Lower leg skin (tissue), 4 donors: ENCODE measurements at regions not wholly inside any gene's neighbourhood (a gene's known extent, or its start where the extent isn't known, plus 50 kb on each side); places are given as distances from the start of the nearest gene placed in this dataset.
"Not testable (repeated sequence)": the region's sequence is repeated elsewhere in the genome, so short reads cannot be mapped to it uniquely, and the experiment has no call there.

Source experiments
- DNase-seq, 2 donors: peaks; one replicate each; pipeline ENCODE4 v3.0.0-alpha.2; 2019; ENCODE audit warnings: low spot score in 2 of 2
- H3K4me3 ChIP-seq: fragments of 200-600 bp; sonication (generic); 2 replicates; pipeline ENCODE4 v1.5.1; 2017; ENCODE audit warnings: mild to moderate bottlenecking, low read depth; ENCODE audit not compliant: poor library complexity, severe bottlenecking
- POLR2A ChIP-seq, 2 donors: fragments of 450-650 bp; IDR thresholded peaks; one replicate each; pipeline ENCODE4 v1.6.1; 2016 to 2017; ENCODE audit warnings: antibody characterized with exemption in 2 of 2, mild to moderate bottlenecking in 1 of 2, moderate library complexity in 1 of 2
- WGBS, 2 donors: methylation state at CpG; one replicate each; pipeline ENCODE4 v1.1.5; 2018; 5-methylcytosine and 5-hydroxymethylcytosine counted together
- intact Hi-C: fragments of 100-400 bp; cut with DNase I; formaldehyde crosslinking; loops from one replicate; pipeline ENCODE4 v1.15.0; 2023; ENCODE audit warnings: low total_unique reads
- TF ChIP-seq, protein P1 (sequence below), 3 donors: fragments of 450-650 bp; IDR thresholded peaks; one replicate each; pipeline ENCODE4 v1.5.1; 2016; ENCODE audit warnings: antibody characterized with exemption in 3 of 3, mild to moderate bottlenecking in 3 of 3, moderate library complexity in 2 of 3

GRCh38 chr6:153312634-153313033, 181.6 kb upstream of the RGS17 start:
- H3K4me3 ChIP-seq, result no peak overlapping the region
- WGBS, 2 donors, result 8 to 27% methylated on average over 3 of the region's 3 CpGs
- DNase-seq, result no peak
- no peak for TF ChIP-seq POLR2A (IDR thresholded peaks at IDR 0.05)
- TF ChIP-seq, protein P1, sequence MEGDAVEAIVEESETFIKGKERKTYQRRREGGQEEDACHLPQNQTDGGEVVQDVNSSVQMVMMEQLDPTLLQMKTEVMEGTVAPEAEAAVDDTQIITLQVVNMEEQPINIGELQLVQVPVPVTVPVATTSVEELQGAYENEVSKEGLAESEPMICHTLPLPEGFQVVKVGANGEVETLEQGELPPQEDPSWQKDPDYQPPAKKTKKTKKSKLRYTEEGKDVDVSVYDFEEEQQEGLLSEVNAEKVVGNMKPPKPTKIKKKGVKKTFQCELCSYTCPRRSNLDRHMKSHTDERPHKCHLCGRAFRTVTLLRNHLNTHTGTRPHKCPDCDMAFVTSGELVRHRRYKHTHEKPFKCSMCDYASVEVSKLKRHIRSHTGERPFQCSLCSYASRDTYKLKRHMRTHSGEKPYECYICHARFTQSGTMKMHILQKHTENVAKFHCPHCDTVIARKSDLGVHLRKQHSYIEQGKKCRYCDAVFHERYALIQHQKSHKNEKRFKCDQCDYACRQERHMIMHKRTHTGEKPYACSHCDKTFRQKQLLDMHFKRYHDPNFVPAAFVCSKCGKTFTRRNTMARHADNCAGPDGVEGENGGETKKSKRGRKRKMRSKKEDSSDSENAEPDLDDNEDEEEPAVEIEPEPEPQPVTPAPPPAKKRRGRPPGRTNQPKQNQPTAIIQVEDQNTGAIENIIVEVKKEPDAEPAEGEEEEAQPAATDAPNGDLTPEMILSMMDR (IDR thresholded peaks at IDR 0.05), result no peak
- intact Hi-C loops, result no loop called here

DNA sequence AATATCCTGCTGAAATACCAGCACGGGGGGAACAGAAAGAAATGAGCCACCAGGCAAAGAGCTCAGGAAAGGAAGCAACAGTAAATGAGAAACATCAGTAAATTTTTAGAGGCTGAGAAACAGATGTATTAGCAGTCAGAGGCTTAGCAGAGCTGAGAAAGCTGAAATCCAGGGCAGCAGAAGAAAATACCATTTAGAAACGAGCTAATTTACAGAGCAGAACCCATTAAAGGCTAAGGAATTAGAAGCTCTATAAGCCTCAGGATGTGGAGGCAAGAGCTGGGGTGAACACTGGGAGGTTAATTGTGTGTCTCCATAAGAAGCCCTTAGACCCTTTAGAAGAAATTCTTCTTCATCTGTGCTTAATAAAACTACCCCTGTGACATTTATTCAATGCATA, 178.6 kb upstream of the RGS17 start:
- WGBS, 2 donors, result 39 to 41% methylated on average over 2 of the region's 2 CpGs
- intact Hi-C loops, result no loop called here
- DNase-seq, result no peak
- TF ChIP-seq, protein P1 (IDR thresholded peaks at IDR 0.05), result no peak
- TF ChIP-seq POLR2A (IDR thresholded peaks at IDR 0.05), result no peak
- H3K4me3 ChIP-seq, result no peak overlapping the region

GRCh38 chr6:153302133-153302532, 171.1 kb upstream of the RGS17 start:
- TF ChIP-seq POLR2A (IDR thresholded peaks at IDR 0.05), result no peak
- TF ChIP-seq, protein P1 (IDR thresholded peaks at IDR 0.05), result no peak
- DNase-seq, result no peak
- intact Hi-C loops, result no loop called here
- no peak overlapping the region for H3K4me3 ChIP-seq
- WGBS, 2 donors, result 74 to 87% methylated on average over 8 of the region's 8 CpGs

GRCh38 chr6:153301602-153302001, 170.5 kb upstream of the RGS17 start:
- intact Hi-C loops, result no loop called here
- TF ChIP-seq, protein P1 (IDR thresholded peaks at IDR 0.05), result no peak
- TF ChIP-seq POLR2A (IDR thresholded peaks at IDR 0.05), result no peak
- no peak overlapping the region for H3K4me3 ChIP-seq
- WGBS, 2 donors, result 40 to 65% methylated on average over 6 of the region's 6 CpGs
- DNase-seq, result no peak

GRCh38 chr6:153282456-153282855, 151.4 kb upstream of the RGS17 start:
- WGBS, 2 donors, result 93% methylated on average over 14 of the region's 14 CpGs
- H3K4me3 ChIP-seq, intact Hi-C loops, DNase-seq: not testable (repeated sequence)

DNA sequence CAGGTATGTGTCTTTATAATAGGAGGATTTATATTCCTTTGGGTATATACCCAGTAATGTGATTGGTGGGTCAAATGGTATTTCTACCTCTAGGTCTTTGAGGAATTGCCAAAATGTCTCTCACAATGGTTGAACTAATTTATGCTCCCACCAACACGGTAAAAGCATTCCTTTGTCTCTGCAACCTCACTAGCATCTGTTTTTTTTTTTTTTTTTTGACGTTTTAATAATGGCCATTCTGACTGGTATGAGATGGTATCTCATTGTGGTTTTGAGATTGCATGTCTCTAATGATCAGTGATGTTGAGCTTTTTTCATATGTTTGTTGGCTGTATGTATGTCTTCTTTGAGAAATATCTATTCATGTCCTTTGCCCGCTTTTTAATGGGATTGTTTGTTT, 144.9 kb upstream of the RGS17 start:
- intact Hi-C loops, result no loop called here
- DNase-seq, result no peak
- TF ChIP-seq, protein P1 (IDR thresholded peaks at IDR 0.05), result no peak
- TF ChIP-seq POLR2A (IDR thresholded peaks at IDR 0.05), result no peak
- 74 to 79% methylated on average over 3 of the region's 3 CpGs for WGBS, 2 donors
- no peak overlapping the region for H3K4me3 ChIP-seq
